Activated T-cell treated with anti-CD3 and anti-CD28 coated beads, Interleukin-2, amount 50 U/mL, for 4 hours (primary cell): ENCODE measurements at regions not wholly inside any gene's neighbourhood (a gene's known extent, or its start where the extent isn't known, plus 50 kb on each side); places are given as distances from the start of the nearest gene placed in this dataset.

Source experiments
- ATAC-seq, 2 donors: fragments of 200-7000 bp; cut with Tn5 transposase; one replicate each; pipeline ENCODE4 v1.10.0; 2021
- DNase-seq: peaks from one replicate; pipeline ENCODE4 v3.0.0-alpha.2; 2020
- H3K27me3 Mint-ChIP-seq: one replicate; pipeline ENCODE4 v1.8.0; 2021; ENCODE audit warnings: low read depth, mixed read lengths
- H3K36me3 Mint-ChIP-seq: one replicate; pipeline ENCODE4 v1.8.0; 2022; ENCODE audit warnings: mixed read lengths; ENCODE audit not compliant: insufficient read depth
- H3K4me1 Mint-ChIP-seq: one replicate; pipeline ENCODE4 v1.8.0; 2021; ENCODE audit warnings: low read depth, mixed read lengths
- H3K4me3 Mint-ChIP-seq: one replicate; pipeline ENCODE4 v1.8.0; 2021; ENCODE audit warnings: mild to moderate bottlenecking, moderate library complexity, mixed read lengths
- H3K9me3 Mint-ChIP-seq: one replicate; pipeline ENCODE4 v1.8.0; 2021; ENCODE audit warnings: mixed read lengths

GRCh38 chr3:73197187-73197586, 135.7 kb downstream of the EBLN2 start:
- DNase-seq, result no peak
- no peak overlapping the region for H3K4me3 Mint-ChIP-seq
- H3K27me3 Mint-ChIP-seq, result peaks cover 3% of the 10 kb centered on the region
- no peak for ATAC-seq
- H3K36me3 Mint-ChIP-seq, result no peaks in the 10 kb centered on the region
- H3K4me1 Mint-ChIP-seq, result no peaks in the 10 kb centered on the region
- no peaks in the 10 kb centered on the region for H3K9me3 Mint-ChIP-seq

- DNase-seq, result no peak
- Mint-ChIP-seq H3K4me1 (no peaks in the 10 kb centered on the region), H3K9me3 (no peaks in the 10 kb centered on the region), H3K36me3 (no peaks in the 10 kb centered on the region), H3K27me3 (peaks cover 3% of the 10 kb centered on the region), H3K4me3 (no peak overlapping the region)
- no peak for ATAC-seq
Measured at GRCh38 chr3:73203101-73203500, 141.6 kb downstream of the EBLN2 start.

- Mint-ChIP-seq H3K4me1 (no peaks in the 10 kb centered on the region), H3K27me3 (peaks cover 1% of the 10 kb centered on the region), H3K9me3 (no peaks in the 10 kb centered on the region), H3K36me3 (no peaks in the 10 kb centered on the region), H3K4me3 (no peak overlapping the region)
- DNase-seq, result no peak
- no peak for ATAC-seq
Measured at GRCh38 chr3:73203633-73204032, 142.2 kb downstream of the EBLN2 start.

DNA sequence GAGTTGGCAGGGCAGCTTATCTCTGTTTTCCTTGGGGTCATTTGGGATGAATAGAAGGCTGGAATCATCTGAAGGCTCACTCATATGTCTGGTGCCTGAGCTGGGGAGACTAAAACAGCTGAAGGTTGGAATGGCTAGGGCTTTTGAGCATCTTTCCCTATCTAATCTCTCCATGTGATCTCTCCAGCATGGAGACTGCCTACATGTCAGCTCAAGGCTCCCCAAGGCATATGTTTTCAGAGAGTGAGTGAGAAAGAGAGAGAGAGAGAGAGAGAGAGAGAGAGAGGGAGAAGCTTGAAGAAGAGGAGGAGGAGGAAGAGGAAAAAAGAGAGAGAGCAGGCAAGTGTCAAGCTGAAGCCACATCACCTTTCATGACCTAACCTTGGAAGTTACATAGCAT, 143.4 kb downstream of the EBLN2 start:
- no peak overlapping the region for H3K4me3 Mint-ChIP-seq
- no peaks in the 10 kb centered on the region for H3K36me3 Mint-ChIP-seq
- ATAC-seq (no peak), DNase-seq (no peak)
- H3K4me1 Mint-ChIP-seq, result no peaks in the 10 kb centered on the region
- no peaks in the 10 kb centered on the region for H3K9me3 Mint-ChIP-seq
- no peaks in the 10 kb centered on the region for H3K27me3 Mint-ChIP-seq

- Mint-ChIP-seq H3K9me3 (no peaks in the 10 kb centered on the region), H3K27me3 (no peaks in the 10 kb centered on the region), H3K4me3 (no peak overlapping the region), H3K4me1 (no peaks in the 10 kb centered on the region), H3K36me3 (no peaks in the 10 kb centered on the region)
- ATAC-seq, result no peak
- no peak for DNase-seq
Measured at GRCh38 chr3:73206030-73206429, 144.6 kb downstream of the EBLN2 start.

GRCh38 chr3:73207946-73208440, 146.5 kb downstream of the EBLN2 start:
- Mint-ChIP-seq H3K4me3 (no peak overlapping the region), H3K9me3 (no peaks in the 10 kb centered on the region), H3K27me3 (no peaks in the 10 kb centered on the region), H3K36me3 (no peaks in the 10 kb centered on the region), H3K4me1 (no peaks in the 10 kb centered on the region)
- DNase-seq, result no peak
- no peak for ATAC-seq

- Mint-ChIP-seq H3K4me1 (no peaks in the 10 kb centered on the region), H3K4me3 (no peak overlapping the region), H3K36me3 (no peaks in the 10 kb centered on the region), H3K27me3 (no peaks in the 10 kb centered on the region), H3K9me3 (no peaks in the 10 kb centered on the region)
- DNase-seq, result no peak
- ATAC-seq, result no peak
Measured at GRCh38 chr3:73210759-73211158, 149.3 kb downstream of the EBLN2 start.

GRCh38 chr3:73212683-73213082, 151.2 kb downstream of the EBLN2 start:
- no peaks in the 10 kb centered on the region for H3K9me3 Mint-ChIP-seq

DNA sequence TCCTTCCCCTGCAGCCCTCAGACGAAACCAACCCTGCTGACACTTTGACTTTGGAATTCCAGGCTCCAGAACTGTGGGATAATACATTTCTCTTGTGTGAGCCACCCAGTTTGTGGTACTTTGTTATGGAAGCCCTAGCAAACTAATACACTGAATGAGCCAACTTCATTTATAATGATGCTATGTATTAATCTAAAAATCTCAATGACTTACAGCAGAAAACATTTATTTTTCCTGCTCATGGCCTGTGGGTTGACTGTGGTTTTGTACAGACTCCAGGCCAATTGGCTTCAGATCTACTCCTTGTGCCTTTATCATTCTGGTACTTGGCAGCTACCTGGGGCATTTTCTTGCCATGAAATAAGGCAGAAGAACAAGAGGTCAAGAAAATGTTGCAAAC, 152.4 kb downstream of the EBLN2 start:
- DNase-seq, result no peak
- no peak for ATAC-seq
- no peak overlapping the region for H3K4me3 Mint-ChIP-seq
- H3K9me3 Mint-ChIP-seq, result no peaks in the 10 kb centered on the region
- H3K36me3 Mint-ChIP-seq, result no peaks in the 10 kb centered on the region
- H3K4me1 Mint-ChIP-seq, result no peaks in the 10 kb centered on the region
- H3K27me3 Mint-ChIP-seq, result no peaks in the 10 kb centered on the region

More at GRCh38 chr3:73212683-73213082, 151.2 kb downstream of the EBLN2 start:
- H3K27me3 Mint-ChIP-seq, result no peaks in the 10 kb centered on the region
- H3K4me1 Mint-ChIP-seq, result no peaks in the 10 kb centered on the region
- no peaks in the 10 kb centered on the region for H3K36me3 Mint-ChIP-seq
- DNase-seq (no peak), ATAC-seq (no peak)
- H3K4me3 Mint-ChIP-seq, result no peak overlapping the region

- H3K36me3 Mint-ChIP-seq, result no peaks in the 10 kb centered on the region
- ATAC-seq (no peak), DNase-seq (no peak)
- H3K9me3 Mint-ChIP-seq, result no peaks in the 10 kb centered on the region
- no peak overlapping the region for H3K4me3 Mint-ChIP-seq
- H3K27me3 Mint-ChIP-seq, result no peaks in the 10 kb centered on the region
- no peaks in the 10 kb centered on the region for H3K4me1 Mint-ChIP-seq
Measured at GRCh38 chr3:73214846-73215245, 153.4 kb downstream of the EBLN2 start.

DNA sequence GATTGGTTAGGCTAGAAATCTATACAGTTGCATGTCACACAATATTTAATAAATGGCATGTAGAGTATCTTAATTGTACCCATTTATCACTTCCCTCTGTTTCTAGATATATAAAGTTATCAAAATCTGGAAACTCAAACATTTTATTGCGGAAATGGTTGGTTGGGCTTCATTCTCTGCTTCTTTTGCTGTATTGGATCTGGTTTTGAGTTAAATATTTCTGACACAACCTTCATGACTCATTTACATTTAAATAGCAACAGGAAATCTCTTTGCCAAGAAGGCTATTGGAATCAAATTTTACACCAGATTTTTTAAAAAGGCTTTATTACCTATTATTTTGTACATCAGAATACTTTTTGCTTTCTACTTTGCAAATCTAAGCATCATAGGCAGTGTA, 153.8 kb downstream of the EBLN2 start:
- Mint-ChIP-seq H3K36me3 (no peaks in the 10 kb centered on the region), H3K27me3 (no peaks in the 10 kb centered on the region), H3K4me1 (no peaks in the 10 kb centered on the region), H3K9me3 (no peaks in the 10 kb centered on the region), H3K4me3 (no peak overlapping the region)
- DNase-seq, result no peak
- no peak for ATAC-seq

- Mint-ChIP-seq H3K27me3 (no peaks in the 10 kb centered on the region), H3K36me3 (no peaks in the 10 kb centered on the region), H3K9me3 (no peaks in the 10 kb centered on the region), H3K4me1 (no peaks in the 10 kb centered on the region), H3K4me3 (no peak overlapping the region)
- DNase-seq (no peak), ATAC-seq (no peak)
Measured at GRCh38 chr3:73215901-73216300, 154.4 kb downstream of the EBLN2 start.

DNA sequence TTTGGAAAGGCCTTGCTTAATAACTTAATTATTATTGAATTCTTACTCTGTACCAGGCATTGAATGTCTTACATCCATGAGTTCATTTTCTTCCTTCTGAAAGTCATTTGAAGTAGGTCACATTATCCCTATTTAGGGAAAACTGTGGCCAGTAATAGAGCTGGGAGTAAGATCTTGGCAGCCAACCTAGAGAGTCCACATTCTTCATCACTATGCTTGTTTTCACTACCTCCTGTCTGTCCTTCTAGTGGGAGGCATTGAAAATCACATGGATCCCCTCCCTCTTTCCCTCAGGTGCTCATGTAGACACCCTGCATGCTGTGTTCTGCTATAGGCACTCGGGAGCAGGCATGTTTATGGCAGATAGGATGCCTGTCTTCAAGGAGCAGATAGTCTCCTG, 154.9 kb downstream of the EBLN2 start:
- no peak overlapping the region for H3K4me3 Mint-ChIP-seq
- no peak for DNase-seq

DNA sequence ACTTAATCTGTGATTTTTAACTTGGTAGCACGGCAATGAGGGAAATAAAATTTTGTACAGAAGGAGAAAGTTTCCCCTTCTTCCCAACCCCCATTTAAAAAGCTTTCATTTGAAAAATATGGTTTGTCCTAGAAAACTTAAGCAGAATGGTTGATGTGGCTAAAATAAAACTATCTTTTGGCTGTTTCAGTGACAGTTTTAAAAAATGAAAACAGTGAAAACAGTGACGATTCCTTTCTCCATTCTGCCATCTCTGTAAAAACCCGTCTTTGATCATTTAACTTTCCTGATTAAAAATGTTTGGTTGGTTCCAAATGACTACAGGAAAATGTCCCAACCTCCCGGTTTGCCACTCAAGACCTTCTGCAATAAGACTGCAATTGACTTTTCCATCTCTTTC, 160.7 kb downstream of the EBLN2 start:
- Mint-ChIP-seq H3K4me1 (no peaks in the 10 kb centered on the region), H3K4me3 (no peak overlapping the region), H3K9me3 (no peaks in the 10 kb centered on the region), H3K36me3 (no peaks in the 10 kb centered on the region), H3K27me3 (no peaks in the 10 kb centered on the region)
- no peak for ATAC-seq
- DNase-seq, result no peak

More for the DNA sequence above, 154.9 kb downstream of the EBLN2 start:
- ATAC-seq, result no peak
- no peaks in the 10 kb centered on the region for H3K4me1 Mint-ChIP-seq
- no peaks in the 10 kb centered on the region for H3K36me3 Mint-ChIP-seq
- H3K27me3 Mint-ChIP-seq, result no peaks in the 10 kb centered on the region
- H3K9me3 Mint-ChIP-seq, result no peaks in the 10 kb centered on the region

DNA sequence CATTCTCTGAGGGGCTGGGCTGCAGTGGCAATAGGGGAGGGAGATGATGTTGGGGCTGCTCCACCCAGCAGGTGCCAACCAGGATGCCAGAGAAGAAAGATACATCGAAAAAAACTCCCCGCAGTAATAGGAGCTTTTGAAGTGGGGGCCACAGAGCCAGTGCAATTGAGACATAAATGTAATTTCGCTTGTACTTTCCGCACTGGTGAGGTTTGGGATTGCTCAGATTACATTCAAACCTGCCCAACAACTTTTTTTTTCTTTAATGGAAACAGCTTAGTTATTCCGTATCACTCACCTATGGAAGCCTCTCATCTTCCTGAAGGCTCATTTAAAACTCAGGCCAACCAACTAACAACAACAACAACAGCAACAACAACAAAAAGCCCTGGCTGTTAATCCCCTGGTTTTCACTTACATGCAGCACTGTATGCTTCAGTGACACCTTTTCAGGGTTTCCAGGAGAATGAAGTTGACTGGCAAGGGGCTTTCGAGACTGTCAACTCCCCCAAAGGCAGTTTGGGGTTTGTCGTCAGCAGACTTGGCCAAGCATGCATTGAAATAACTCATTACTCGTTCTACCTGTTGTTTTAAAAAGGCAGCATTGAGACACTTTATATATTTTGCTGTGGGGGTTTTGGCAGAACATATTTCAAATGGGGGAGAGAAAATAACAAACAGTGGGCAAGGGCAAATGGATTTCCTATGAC, 163.8 kb downstream of the EBLN2 start:
- Mint-ChIP-seq H3K9me3 (no peaks in the 10 kb centered on the region), H3K4me1 (no peaks in the 10 kb centered on the region), H3K4me3 (no peak overlapping the region), H3K36me3 (no peaks in the 10 kb centered on the region), H3K27me3 (no peaks in the 10 kb centered on the region)
- ATAC-seq (no peak), DNase-seq (no peak)
